GM12878 (cell line): ENCODE measurements at regions not wholly inside any gene's neighbourhood (a gene's known extent, or its start where the extent isn't known, plus 50 kb on each side); places are given as distances from the start of the nearest gene placed in this dataset.
"Not testable (repeated sequence)": the region's sequence is repeated elsewhere in the genome, so short reads cannot be mapped to it uniquely, and the experiment has no call there.

Source experiments
- ATAC-seq: fragments of 200-7000 bp; cut with Tn5 transposase; 3 replicates; pipeline ENCODE4 v1.9.1; 2020; ENCODE audit warnings: mild to moderate bottlenecking, moderate library complexity
- BruUV-seq: library from RNA; stranded (reverse); fragments of 400-500 nt; replicated peaks from 2 replicates; lab custom pipeline; 2021; lab: Mats Ljungman, UMichigan
- CTCF ChIA-PET: fragments of 300-600 bp; sonication (Branson Sonifier 250); formaldehyde crosslinking; extraction: SDS; loops from one replicate; lab custom pipeline; 2021; ENCODE audit warnings: inconsistent platforms; lab: Yijun Ruan, JAX
- POLR2A ChIA-PET: fragments of 350-600 bp; formaldehyde crosslinking; extraction: SDS; loops from one replicate; lab custom pipeline; 2021; ENCODE audit warnings: inconsistent platforms; lab: Charles Lee
- RAD21 ChIA-PET: fragments of 300-600 bp; sonication (Branson Sonifier 250); formaldehyde crosslinking; loops from one replicate; lab custom pipeline; 2023; ENCODE audit warnings: antibody characterized with exemption; ENCODE audit not compliant: unreplicated experiment; lab: Charles Lee
- SMC1A ChIA-PET: fragments of 300-600 bp; sonication (Branson Sonifier 250); formaldehyde crosslinking; loops from one replicate; lab custom pipeline; 2023; ENCODE audit not compliant: unreplicated experiment, uncharacterized antibody; lab: Charles Lee
- DNase-seq: peaks from one replicate; pipeline ENCODE4 v3.0.0-alpha.2; 2011; ENCODE audit warnings: low read depth, low spot score
- FAIRE-seq: peaks from 3 replicates; lab custom pipeline; 2011; peaks lifted over from hg19 to GRCh38; lab: Jason Lieb, UNC
- H2AFZ ChIP-seq: 2 replicates; pipeline ENCODE4 v1.6.0; 2011; ENCODE audit warnings: low read depth, low read length, control low read depth; ENCODE audit not compliant: control insufficient read depth
- H3K27ac ChIP-seq: 2 replicates; pipeline ENCODE4 v1.5.1; 2011; ENCODE audit warnings: control low read depth; ENCODE audit not compliant: control insufficient read depth, insufficient read depth
- H3K27me3 ChIP-seq, 2 experiments: replicated peaks in 1 of 2; 2 replicates each; pipeline versions ENCODE4 v1.6.0 to v1.6.1; 2011; ENCODE audit warnings: low read length in 1 of 2; ENCODE audit not compliant: control insufficient read depth in 2 of 2, insufficient read depth in 2 of 2
- H3K36me3 ChIP-seq, 2 experiments: 2 replicates each; pipeline ENCODE4 v1.5.1; 2011; ENCODE audit warnings: low read length in 1 of 2; ENCODE audit not compliant: control insufficient read depth in 2 of 2, insufficient read depth in 2 of 2
- H3K4me1 ChIP-seq: 2 replicates; pipeline ENCODE4 v1.6.1; 2011; ENCODE audit warnings: mild to moderate bottlenecking, low read length, moderate library complexity, mixed read lengths; ENCODE audit not compliant: control insufficient read depth, insufficient read depth
- H3K4me2 ChIP-seq: 2 replicates; pipeline ENCODE4 v1.6.0; 2011; ENCODE audit warnings: control low read depth; ENCODE audit not compliant: control insufficient read depth, insufficient read depth
- H3K4me3 ChIP-seq: fragments of 200-600 bp; sonication (generic); 2 replicates; pipeline ENCODE4 v1.5.1; 2016
- H3K79me2 ChIP-seq: 2 replicates; pipeline ENCODE4 v1.6.0; 2011; ENCODE audit warnings: low read length; ENCODE audit not compliant: control insufficient read depth, insufficient read depth
- H3K9ac ChIP-seq: 2 replicates; pipeline ENCODE4 v1.8.0; 2011; ENCODE audit warnings: low read length, control low read depth, mixed read lengths; ENCODE audit not compliant: control insufficient read depth, insufficient read depth
- H3K9me3 ChIP-seq: replicated peaks from 3 replicates; pipeline ENCODE4 v1.5.1; 2011; ENCODE audit warnings: mild to moderate bottlenecking, low read length; ENCODE audit not compliant: control insufficient read depth, insufficient read depth
- H4K20me1 ChIP-seq: 2 replicates; pipeline ENCODE4 v1.6.0; 2011; ENCODE audit not compliant: control insufficient read depth, insufficient read depth
- BCL11A ChIP-seq: IDR thresholded peaks from 2 replicates; pipeline ENCODE4 v1.6.1; 2011; ENCODE audit warnings: low read depth, low read length
- CEBPB ChIP-seq, 2 experiments: fragments of 150-350 bp in 1 of 2; IDR thresholded peaks; 2 replicates each; pipeline ENCODE4 v1.6.1; 2012 to 2014; ENCODE audit warnings: low read depth in 2 of 2, low read length in 2 of 2, borderline replicate concordance in 1 of 2, inconsistent platforms in 1 of 2
- HDAC6 ChIP-seq: fragments of 200-600 bp; sonication (generic); IDR thresholded peaks from one replicate; pipeline ENCODE4 v1.8.0; 2017; ENCODE audit warnings: antibody characterized with exemption; ENCODE audit not compliant: unreplicated experiment
- IKZF1 ChIP-seq: fragments of 450-650 bp; conservative IDR thresholded peaks from 2 replicates; pipeline ENCODE4 v1.6.1; 2017; ENCODE audit warnings: antibody characterized with exemption, mild to moderate bottlenecking
- MTA2 ChIP-seq: fragments of 450-650 bp; IDR thresholded peaks from 2 replicates; pipeline ENCODE4 v1.6.1; 2016; ENCODE audit warnings: low read depth, mild to moderate bottlenecking, moderate library complexity
- MYC ChIP-seq: IDR thresholded peaks from 2 replicates; pipeline ENCODE4 v1.6.1; 2011; ENCODE audit warnings: mild to moderate bottlenecking, low read length, moderate library complexity, inconsistent platforms; ENCODE audit not compliant: insufficient read depth, insufficient replicate concordance, insufficient read length, severe bottlenecking
- NFXL1 ChIP-seq: fragments of 450-650 bp; IDR thresholded peaks from 2 replicates; pipeline ENCODE4 v1.6.1; 2017; ENCODE audit warnings: antibody characterized with exemption, mild to moderate bottlenecking, borderline replicate concordance
- NR2C1 ChIP-seq: fragments of 450-650 bp; IDR thresholded peaks from 2 replicates; pipeline ENCODE4 v1.6.1; 2017; ENCODE audit warnings: antibody characterized with exemption, mild to moderate bottlenecking, moderate library complexity
- PAX5 ChIP-seq: IDR thresholded peaks from 2 replicates; pipeline ENCODE4 v1.6.1; 2011; ENCODE audit warnings: low read depth, low read length, borderline replicate concordance
- POLR2AphosphoS2 ChIP-seq: IDR thresholded peaks from 2 replicates; pipeline ENCODE4 v1.6.1; 2011; ENCODE audit warnings: low read depth, mild to moderate bottlenecking, low read length, improper control_type of control experiment, moderate library complexity
- POU2F2 ChIP-seq: IDR thresholded peaks from 3 replicates; pipeline ENCODE4 v1.6.1; 2011; ENCODE audit warnings: low read depth, mild to moderate bottlenecking, low read length, borderline replicate concordance
- RAD21 ChIP-seq: IDR thresholded peaks from 2 replicates; pipeline ENCODE4 v1.6.1; 2011; ENCODE audit warnings: mild to moderate bottlenecking, low read depth, low read length, moderate library complexity; ENCODE audit not compliant: insufficient read depth
- RFX5 ChIP-seq: IDR thresholded peaks from 2 replicates; pipeline ENCODE4 v1.6.1; 2011; ENCODE audit warnings: low read depth, low read length, improper control_type of control experiment
- SPI1 ChIP-seq: IDR thresholded peaks from 2 replicates; pipeline ENCODE4 v1.6.1; 2011; ENCODE audit warnings: low read depth, mild to moderate bottlenecking, low read length, moderate library complexity, borderline replicate concordance; ENCODE audit not compliant: insufficient read depth
- TAF1 ChIP-seq: IDR thresholded peaks from 2 replicates; pipeline ENCODE4 v1.6.1; 2011; ENCODE audit warnings: mild to moderate bottlenecking, low read depth, low read length, borderline replicate concordance
- TCF7 ChIP-seq: IDR thresholded peaks from 2 replicates; pipeline ENCODE4 v1.6.1; 2014; ENCODE audit warnings: antibody characterized with exemption, borderline replicate concordance
- ZSCAN29 ChIP-seq: fragments of 450-650 bp; IDR thresholded peaks from 2 replicates; pipeline ENCODE4 v1.6.1; 2017; ENCODE audit warnings: mild to moderate bottlenecking, moderate library complexity
- WGBS: methylation state at CpG from one replicate; pipeline ENCODE4 v1.1.6; 2016; ENCODE audit warnings: low lambda C conversion rate; ENCODE audit not compliant: insufficient replicate concordance, insufficient coverage; ENCODE audit errors: missing lambda C conversion rate; 5-methylcytosine and 5-hydroxymethylcytosine counted together
- in situ Hi-C: fragments of 300-500 bp; cut with MboI; formaldehyde crosslinking; loops from 9 replicates; pipeline ENCODE4 v1.14.3; 2018; ENCODE audit warnings: mixed read lengths
- intact Hi-C: fragments of 100-400 bp; cut with micrococcal nuclease; formaldehyde crosslinking; loops from one replicate; pipeline ENCODE4 v1.14.2; 2022; ENCODE audit not compliant: unreplicated experiment
- TF ChIP-seq, protein P1 (sequence below): IDR thresholded peaks from 2 replicates; pipeline ENCODE4 v1.6.1; 2012; ENCODE audit warnings: low read depth, low read length, improper control_type of control experiment

DNA sequence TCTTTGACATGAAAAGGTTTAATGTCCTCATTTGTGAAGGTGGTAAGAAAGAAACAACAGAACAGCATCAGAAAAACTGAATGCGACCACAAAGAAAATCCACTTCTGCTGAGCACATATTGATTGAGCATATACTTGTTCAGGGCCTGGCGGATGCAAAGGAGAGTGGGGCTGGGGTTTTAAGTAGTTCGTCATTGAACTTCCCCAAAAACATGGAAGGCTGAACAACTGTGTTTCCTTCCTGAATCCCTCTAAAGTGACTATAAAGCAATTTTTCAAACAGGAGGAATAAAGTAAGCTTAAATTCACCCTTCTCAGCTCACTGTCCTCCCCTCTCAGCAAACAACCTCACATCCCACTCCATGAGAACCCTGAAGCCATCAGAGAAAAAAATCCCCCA lies 262.9 kb downstream of the AGTPBP1 start (continued):
- TF ChIP-seq BCL11A = no peak
- TF ChIP-seq NFXL1 = no peak
- no peak for TF ChIP-seq POU2F2
- TF ChIP-seq MYC = no peak
- TF ChIP-seq, all 136 proteins: peak for 0

DNA sequence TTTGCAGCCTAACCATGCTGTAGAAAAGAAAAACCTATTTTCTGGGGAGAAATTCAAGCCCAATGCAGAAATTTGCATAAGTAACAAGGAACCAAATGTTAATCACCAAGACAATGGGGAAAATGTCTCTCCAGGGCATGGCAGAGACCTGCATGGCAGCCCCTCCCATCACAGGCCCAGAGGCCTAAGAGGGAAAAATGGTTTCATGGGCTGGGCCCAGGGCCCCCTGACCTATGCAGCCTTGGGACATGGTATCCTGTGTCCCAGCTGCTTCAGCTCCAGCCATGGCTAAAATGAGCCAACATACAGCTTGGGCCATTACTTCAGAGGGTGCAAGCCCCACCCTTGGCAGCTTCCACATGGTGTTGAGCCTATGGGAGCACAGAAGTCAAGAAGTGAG lies 266.9 kb downstream of the AGTPBP1 start:
- H3K4me3 ChIP-seq, intact Hi-C loops, RAD21 ChIA-PET, BruUV-seq, H3K4me2 ChIP-seq, H3K79me2 ChIP-seq, H3K9ac ChIP-seq, H4K20me1 ChIP-seq, H3K27ac ChIP-seq, CTCF ChIA-PET, FAIRE-seq, ATAC-seq, in situ Hi-C loops, H3K9me3 ChIP-seq, SMC1A ChIA-PET, H3K27me3 ChIP-seq, POLR2A ChIA-PET, H2AFZ ChIP-seq, DNase-seq, H3K4me1 ChIP-seq, H3K36me3 ChIP-seq: not testable (repeated sequence)

DNA sequence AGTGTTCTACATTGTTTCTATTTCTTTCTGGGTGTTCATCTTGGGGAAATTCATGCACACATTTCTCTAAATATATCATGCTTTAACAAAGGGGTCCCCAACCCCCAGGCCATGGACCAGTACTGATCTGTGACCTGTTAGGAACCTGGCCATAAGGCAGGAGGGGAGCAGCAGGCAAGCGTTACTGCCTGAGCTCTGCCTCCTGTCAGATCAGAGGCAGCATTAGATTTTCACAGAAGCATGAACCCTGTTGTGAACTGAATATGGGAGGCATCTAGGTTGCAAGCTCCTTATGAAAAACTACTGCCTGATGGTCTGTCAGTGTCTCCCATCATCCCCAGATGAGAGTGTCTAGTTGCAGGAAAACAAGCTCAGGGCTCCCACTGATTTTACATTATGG lies 270.0 kb downstream of the AGTPBP1 start:
- Histone ChIP-seq H2AFZ (no peak overlapping the region), H3K4me3 (no peak overlapping the region), H3K27me3 (no peaks in the 10 kb centered on the region; a peak in 1 of 4 replicates), H3K27ac (no peak overlapping the region), H3K4me2 (no peak overlapping the region), H3K36me3 (no peaks in the 10 kb centered on the region), H4K20me1 (no peaks in the 10 kb centered on the region), H3K9me3 (no peaks in the 10 kb centered on the region; the same call in 2 of the 3 replicates), H3K79me2 (no peaks in the 10 kb centered on the region), H3K4me1 (no peaks in the 10 kb centered on the region), H3K9ac (no peak overlapping the region)
- RAD21 ChIA-PET = no interaction called here
- SMC1A ChIA-PET = no interaction called here
- no peak for FAIRE-seq
- no peak for DNase-seq
- BruUV-seq = no TSS peak
- intact Hi-C loops = no loop called here
- in situ Hi-C loops = no loop called here
- 95% methylated on average over 1 of the region's 1 CpG for WGBS
- no peak for ATAC-seq
- CTCF ChIA-PET = no interaction called here
- POLR2A ChIA-PET = no interaction called here
- TF ChIP-seq ZSCAN29 (no peak), TAF1 (no peak), RAD21 (no peak), MTA2 (no peak), RFX5 (no peak), PAX5 (no peak), NFXL1 (no peak), POLR2AphosphoS2 (no peak), TCF7 (no peak), HDAC6 (no peak), NR2C1 (no peak), CEBPB (IDR thresholded peaks at IDR 0.05; ENCODE audit: borderline replicate concordance in 1 of 2, low read depth in 2 of 2, low read length in 2 of 2) (no peak), IKZF1 (no peak), SPI1 (no peak)
- TF ChIP-seq, protein P1, sequence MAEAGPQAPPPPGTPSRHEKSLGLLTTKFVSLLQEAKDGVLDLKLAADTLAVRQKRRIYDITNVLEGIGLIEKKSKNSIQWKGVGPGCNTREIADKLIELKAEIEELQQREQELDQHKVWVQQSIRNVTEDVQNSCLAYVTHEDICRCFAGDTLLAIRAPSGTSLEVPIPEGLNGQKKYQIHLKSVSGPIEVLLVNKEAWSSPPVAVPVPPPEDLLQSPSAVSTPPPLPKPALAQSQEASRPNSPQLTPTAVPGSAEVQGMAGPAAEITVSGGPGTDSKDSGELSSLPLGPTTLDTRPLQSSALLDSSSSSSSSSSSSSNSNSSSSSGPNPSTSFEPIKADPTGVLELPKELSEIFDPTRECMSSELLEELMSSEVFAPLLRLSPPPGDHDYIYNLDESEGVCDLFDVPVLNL = no peak
